ENCODE measurements at regions not wholly inside any gene's neighbourhood (a gene's known extent, or its start where the extent isn't known, plus 50 kb on each side); places are given as distances from the start of the nearest gene placed in this dataset.

DNA sequence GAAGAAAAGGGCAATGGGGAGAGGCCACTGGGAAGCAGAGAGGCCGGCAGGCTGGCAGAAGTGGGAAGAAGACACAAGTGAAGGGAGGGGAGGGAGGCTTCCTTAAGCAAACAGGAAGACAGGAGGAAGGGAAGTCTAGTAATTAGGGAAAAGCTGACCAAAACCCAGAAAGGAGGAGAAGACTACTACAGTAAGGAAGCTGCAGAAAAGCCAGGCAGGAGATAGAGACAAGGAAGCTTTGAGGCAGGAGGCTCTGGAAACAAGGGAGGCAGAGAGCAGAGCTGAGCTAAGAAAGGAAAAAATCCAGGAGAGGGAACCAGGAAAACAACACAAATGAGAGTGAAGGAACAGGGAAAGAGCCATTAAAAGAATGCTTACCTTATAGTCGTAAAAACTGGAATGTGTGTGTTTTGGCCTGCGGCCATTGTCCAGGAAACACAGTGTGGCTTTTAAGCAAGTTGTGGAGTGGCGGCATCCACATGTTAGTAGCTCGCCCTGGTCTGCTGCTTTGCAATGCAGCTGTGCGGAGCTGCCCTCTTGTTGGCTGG, 317.1 kb upstream of the CLINT1 start:
- DNase-seq: no peak

DNA sequence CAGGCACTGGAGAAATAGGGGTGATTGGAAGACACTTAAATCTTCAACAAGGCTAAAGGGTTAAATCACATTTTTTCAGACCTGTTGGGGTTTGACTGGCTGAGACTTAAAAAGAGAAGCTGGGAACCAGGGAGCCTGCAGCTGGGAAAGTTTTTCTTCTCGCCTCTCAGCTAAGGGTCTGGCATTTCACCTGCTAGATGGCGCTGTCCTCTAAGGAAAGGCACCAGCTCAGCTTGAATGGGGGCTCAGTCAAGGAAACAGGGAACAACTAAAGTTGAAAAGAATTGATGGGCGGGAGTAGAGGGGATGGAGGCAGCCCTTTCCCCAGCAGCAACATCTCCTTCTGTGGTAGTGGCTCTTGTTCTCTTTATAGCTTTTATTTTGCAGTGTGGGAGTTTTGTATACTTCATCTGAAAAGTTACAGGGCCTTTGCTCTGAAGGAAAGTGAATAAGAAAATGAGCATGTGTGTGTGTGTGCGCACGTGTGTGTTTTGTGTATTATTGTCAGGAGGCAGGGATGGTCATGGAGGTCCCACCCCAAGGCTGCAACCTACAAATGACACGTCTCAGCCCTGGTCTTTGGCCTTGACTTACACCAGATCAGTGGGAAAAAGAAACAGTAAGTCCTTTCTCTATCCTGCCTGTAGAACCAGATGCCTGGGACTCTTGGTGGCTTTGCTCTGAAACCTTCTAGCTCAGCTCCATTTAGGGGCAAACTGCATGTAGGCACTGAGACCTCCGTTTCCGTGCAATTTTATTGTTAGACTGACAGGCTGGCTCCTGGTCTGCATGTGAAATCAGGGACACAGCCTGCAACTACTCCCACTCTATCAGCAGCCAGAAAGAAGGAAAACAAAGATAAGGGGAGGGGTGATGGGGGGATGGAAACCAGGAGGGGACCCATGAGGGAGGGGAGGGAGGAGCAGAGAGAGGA, 316.2 kb upstream of the CLINT1 start:
- peak; percentile 69 for DNase-seq

DNA sequence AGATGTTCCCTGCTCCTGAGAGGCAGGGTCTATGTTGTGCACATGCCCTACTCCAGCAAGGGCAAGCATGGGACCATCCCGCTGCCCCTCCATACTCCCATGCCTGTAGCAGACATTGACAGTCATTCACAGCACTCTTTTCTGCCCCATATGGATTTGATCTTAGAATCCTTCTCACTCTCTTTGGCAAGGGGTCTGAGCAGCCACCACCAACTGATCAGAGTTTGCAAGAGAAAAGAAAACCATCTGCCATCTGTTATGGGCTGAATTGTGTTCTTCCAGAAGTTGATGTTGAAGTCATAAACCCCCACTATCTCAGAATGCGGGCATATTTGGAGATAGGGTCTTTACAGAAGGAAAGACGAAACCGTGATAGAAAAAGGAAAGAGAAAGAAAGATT, 315.1 kb upstream of the CLINT1 start:
- DNase-seq: no peak

DNA sequence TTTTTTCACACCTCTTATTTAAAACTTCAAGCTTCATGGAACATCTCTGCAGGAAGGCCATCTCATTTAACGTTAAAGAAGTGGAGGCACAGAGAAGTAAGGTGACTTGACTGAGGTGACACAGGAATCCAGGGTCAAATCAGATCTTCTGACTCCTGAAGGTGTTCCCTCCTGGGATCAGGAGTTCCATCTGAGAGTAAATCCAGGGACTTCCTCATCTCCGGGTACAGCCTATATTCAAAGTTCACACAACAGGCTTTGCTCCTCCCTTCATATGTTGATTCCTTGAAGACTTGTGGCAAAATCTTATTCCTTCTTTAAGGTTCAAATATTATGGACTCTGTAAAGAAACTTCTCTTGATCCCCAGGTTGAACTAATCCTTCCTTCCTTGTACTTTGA, 313.1 kb upstream of the CLINT1 start:
- DNase-seq: no peak

DNA sequence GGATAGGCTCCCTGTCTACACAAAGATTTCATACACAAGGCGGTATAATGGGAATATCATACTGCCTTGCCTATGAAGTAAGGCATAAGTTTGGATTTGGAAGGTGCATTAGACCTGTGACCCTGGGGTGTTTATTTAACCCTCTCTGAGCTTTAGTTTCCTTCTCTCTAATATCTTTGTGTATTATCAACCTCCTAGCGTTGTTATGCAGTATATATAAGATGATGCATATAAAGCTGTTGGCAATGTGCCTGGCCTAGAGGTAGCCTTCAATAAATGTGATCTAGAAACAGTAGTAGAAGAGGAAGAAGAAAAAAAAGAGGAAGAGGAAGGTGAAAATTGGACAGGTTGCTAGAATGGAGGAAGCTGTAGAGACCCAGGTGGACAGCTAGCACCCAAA, 311.6 kb upstream of the CLINT1 start:
- no peak for DNase-seq

DNA sequence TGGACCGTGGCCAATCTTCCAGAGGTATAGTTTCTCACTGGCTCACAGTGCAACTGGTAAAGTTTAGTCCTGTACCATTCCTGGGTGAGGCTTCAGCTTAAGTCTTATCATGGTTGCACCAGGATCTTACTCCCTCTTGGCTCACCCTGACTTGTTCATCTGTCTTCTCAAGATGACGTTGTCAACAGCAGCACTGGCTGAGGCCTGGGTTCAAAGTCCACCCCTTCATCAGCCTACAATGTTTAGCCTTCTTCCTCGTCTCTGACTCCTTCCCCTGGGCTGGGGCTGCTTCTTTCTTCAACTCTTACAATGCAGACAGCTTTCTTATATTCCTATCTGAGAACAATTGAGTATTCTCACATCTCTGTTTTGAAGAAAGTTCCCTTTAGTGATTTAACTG, 311.1 kb upstream of the CLINT1 start:
- no peak for DNase-seq

DNA sequence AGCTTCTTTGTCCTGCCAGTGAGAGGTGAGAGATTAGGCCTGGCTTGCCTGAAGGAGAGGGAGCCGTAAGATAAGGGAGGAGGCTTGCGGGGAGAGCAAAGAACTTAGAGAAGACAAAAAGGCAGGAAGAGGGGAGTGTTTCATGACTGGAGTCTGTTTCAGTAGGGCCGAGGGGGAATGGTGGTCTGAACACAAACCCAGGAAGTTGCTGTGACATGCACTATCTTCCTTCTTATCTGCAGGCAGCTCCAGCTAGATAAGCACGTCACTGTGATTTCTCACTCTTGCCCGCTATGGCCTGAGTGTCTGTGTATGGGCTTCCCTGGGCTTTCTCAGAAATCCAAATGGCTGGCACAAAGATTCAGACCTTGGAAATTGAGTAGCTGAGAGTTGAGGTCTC, 307.5 kb upstream of the CLINT1 start:
- no peak for DNase-seq

DNA sequence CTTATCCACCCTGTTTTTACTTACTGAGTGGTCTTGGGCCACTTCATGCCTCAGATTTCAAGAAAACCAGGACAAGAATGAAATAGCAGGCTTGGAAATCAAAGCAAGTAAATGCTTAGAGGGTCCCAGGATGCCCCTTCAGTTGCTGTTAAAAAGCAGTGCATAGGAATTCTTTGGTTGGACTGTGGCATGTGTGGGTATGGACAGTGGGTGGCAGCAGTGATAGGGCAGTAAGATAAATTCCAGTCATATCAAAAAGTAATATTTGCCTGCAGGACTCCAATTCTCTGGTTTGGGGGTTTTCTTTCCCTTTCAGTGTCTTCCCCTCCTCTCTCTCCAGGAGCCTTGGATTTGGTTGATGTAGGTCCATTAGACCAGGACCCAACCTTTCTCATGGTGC, 306.7 kb upstream of the CLINT1 start:
- DNase-seq: no peak

DNA sequence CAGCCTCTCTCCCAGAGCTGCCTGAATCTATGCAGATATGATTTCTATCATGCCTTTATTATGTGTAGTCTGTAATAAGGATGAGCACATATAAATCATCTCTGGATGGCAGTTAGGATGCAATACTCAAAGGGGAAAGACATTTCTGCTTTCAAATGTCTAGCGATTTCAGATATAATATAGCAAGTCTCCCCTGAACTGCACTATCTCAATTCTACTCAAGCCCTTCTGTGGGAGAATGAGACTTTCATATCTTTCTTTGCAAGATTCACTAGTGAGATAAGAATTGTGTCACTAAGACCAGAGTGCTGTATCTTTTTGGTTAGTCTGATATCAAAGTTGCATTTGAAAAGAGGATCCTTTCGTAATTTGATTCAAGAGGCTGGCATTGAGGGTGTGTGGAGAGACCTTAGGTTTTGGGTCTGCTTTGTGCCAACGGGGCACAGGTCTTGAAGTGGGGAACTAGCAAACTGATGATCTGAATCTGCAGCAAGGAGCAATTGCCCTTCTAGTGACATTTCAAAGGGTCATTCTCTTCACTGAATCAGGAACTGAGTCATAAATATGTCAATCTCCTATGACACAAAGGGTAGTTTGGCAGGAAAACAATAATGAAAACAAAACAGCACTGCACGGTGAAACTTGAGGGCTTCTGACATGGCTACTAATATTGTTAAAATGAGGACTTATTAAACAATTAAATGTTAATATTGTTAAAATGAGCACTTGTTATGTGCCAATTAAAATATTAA, 305.5 kb upstream of the CLINT1 start:
- no peak for DNase-seq

DNA sequence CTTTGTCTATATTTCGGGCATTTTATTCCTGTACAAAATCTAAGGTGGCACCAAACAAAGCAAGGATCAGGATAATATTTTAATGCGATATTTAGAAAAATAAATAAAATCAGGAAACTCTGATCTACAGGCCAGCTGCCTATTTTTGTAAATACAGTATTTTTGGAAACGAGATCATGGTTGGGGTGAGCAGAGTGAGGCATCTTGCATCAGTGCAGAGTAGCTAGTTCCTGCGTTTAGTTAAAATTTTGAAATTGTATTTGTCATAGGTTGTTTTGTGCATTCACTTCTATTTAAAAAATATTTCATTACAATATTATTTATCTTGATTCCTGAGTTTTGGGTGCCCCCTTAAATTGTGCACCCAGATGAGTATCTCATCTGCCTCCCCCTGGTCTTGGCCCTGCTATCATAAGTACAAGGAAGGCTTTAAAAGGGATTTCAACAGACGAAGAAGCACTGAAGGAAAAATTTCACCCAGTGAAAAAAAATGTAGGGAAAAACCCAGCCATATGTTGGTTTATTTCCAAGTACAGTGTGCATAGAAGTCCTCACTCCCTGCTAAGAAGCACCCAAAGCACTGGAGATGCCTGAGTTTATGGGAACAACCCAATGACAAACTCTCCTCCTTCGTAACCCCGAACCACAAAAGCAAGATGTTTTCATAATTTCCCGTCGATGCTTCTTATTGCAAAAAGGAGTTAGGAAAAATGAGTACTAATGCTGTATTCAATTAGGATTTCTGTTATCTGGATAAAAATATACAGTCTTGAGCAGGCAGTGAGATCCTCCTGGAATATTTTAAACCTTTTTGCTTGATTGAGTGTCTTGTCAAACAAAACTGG, 304.7 kb upstream of the CLINT1 start:
- no peak for DNase-seq

DNA sequence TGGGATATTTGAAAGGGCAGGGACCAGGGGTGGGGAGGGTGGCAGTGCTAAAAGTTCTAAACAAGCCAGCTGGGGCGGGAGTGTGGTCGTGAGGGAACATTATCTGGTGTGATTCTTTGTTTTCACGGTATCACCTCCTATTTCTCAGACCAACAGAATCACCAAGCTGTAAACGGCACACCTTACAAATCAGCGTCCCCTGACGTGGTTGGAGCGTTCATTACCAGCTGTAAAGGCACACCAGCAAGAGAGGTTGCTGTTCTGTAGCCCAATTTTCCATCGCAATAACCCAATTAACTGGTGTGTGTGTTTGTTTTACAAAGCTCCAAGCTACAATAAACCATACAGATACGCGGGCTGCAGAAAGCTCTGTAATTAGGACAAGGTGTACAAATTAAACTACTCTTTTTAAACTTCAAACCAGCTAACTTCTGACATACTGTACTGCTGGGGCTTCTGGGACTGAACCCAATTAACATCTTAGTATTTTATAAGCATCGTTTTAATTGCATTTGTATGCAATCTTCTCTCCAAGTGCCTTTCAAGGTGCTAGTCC, 303.6 kb upstream of the CLINT1 start:
- DNase-seq: peak; percentile 26

DNA sequence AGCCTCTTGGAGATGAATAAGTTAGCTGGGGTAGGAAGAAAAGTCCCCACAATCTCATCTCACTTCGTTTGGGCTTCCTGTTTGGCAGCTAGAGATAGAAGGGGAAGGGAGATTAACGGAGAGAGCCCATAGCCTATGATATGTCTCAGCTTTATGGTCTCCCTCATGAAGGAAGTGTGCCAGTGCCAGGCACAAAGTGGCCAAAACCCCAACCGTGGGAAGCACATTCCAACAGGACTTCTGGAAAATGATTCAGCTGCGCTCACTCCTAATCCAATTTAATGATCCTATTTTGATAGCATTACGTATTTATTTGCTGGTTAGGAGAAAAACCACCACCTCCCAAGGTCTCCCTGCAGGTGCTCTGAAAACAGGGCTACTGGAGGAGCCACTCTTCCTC, 303.1 kb upstream of the CLINT1 start:
- no peak for DNase-seq

DNA sequence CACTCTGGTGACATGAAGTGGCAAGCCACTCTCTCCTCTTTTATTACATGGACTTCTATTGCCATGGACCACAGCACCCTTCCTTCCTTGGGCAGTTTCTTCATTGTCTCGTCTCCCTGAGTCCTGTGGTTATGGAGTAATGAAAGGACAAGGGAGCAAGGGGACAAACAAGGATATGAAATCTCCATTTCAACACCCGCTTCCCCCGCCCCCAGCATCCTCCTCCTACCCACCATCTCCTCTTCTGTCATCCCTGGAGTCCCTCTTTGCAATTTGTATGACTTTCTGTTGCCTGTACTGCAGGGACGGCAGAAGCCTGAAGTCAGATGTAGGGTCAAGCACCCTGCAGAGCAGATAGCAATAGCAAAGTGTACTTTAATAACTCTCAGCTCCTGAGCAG, 300.7 kb upstream of the CLINT1 start:
- no peak for DNase-seq

DNA sequence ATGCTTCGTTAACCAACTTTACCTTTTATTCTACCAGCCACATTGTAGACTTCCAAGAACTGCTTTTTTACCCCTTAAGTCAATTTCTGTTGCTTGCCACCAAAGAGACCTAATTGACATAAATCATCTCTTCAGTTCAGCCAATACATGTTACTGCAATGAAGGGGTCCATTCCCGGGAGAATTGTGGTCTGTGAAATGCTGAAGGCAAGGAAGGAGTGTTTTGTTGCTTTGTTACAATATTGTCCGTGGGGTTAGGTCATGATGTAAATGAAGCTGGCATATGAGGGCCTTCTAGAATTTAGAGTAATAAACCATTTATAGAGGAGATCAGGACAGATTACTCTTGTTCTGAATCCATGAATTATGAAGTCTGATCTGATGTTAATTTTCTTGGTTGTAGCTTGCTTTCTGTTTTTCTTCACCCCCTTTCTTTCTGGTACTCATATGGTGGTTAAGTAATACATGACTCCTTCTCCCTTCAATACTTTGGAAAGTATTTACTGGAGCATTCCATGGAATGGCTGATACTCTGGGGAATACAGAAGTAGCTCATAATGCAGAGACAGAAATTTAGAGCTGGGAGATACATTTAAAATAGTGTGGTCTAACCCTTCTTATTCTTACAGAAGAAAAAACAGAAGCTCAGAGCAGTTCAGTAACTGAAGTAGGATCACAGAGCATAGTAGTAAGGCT, 297.0 kb upstream of the CLINT1 start:
- no peak for DNase-seq

DNA sequence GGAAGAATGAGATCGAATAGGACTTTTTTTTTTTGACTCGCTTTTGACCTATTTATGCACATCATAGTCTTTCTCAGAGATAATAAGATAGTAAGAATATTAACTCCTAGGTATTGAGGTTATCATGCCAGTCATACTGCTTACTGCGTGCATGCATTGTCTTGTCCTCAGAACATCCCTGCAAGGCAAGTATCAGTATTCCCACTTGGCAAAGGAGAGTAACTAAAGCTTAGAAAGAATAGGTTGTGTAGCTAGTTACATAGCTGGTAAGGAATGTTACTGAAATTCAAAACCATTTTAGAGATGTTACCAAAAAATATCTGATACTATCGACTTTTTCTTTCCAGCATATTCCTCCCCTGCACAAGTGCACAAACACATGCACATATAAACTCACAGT, 296.1 kb upstream of the CLINT1 start:
- DNase-seq: no peak

DNA sequence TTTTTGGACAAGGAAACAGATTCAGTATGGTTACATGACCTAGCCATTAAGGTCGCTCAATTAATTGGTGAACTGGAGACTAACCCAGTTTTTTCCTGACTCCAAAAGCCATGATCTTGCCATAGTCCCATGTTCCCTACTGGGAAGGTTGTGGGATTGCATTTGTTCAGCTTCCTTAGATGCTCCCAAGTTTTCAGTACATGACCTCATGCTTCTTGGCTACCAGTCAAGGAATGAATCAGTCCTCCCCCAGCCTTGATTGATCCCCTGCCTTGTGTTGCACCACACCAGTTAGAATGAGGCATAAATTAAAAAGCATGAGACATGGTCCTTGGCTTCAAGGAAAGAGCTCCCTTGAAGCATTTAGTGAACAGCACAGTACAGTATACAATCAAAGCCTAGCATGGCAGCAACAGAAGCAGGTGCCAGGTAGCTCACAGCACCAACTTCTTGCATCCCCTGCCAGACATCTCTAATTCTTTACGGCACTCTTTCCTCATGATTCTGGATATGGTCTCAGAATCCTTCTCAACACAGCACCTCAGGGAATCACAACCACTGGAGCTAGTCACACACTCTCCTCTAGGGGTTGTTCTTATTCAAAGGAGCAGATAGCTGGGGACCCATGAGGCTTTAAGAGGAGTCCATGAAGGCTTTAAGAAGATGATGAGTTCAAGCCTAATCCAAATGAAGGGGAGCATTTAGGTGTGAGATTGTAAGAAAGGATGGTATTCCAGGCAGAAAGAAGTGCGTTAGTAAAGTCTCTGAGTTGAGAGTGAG, 295.5 kb upstream of the CLINT1 start:
- DNase-seq: no peak

DNA sequence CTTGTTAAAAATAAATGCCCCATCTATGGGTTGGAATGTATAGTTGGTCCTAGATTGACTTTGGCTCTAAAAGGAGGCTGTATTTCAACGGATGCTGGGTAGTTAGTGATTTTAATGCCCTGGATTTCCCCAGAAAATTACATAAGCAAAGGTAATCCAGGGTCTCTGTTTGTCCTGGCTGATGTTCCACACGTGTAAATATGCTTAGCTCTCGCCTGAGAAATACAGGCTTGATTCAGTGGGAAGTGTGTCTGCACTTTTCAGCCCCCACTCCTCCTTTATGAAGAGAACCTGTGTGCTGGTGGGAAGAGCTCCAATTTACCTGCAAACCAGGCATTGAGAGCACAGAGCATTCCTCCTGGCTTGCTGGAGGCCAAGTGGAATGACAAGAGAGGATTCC, 294.6 kb upstream of the CLINT1 start:
- DNase-seq: no peak

DNA sequence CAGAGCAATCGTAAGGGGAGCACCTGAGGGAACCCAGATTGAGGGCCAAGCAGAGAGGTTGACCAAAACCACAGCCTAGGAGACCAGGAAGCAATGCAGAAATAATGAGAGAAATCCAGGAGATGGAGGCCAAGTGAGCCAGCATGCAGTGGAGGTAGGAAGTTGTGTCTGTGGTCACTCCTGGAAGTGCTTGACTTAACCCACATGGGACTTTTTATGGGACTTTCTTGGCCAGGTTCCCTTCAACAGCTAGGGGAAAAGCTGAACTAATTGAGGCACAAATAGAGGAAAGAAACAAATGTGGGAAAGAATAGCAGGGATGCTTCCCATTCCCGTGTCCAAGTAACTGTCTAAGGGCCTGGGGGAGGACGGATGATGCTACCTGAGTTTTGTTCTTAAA, 293.2 kb upstream of the CLINT1 start:
- no peak for DNase-seq

DNA sequence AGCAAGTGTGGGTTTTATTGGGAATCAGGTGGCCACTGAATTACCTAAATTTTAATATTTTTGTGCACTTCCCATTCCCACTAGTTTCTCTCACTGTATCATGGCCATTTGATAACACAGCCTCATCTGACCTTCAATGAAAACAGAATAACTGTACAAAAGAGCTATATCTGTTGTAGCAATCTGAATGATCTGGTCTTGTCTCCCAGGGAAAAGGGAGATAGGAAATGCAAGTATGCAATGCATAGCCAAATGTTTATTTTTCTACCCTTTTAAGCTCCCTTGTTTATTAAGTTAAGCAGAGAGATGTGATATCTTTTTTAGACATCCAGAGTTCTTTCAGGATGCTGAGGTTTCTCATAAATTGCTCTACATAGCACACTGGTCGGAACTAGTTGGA, 288.3 kb upstream of the CLINT1 start:
- DNase-seq: no peak

DNA sequence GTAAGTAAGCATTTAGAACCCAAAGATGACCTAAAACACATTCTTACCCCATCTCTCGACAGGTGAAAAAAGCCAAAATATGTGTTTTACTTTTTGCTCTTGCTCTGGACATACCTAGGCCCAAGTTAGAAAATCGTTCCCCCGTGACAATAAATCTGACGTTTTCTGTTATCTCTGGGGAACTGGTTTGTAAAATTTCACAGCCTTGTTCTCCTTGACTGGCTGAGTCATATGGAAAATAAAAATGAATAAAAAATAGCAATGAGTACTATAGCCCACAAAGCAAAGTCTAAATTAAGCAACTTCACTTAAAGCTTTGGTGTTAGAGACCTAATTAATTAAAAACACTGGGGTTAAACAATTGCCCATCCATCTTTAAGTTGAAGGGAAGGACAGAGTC, 286.9 kb upstream of the CLINT1 start:
- no peak for DNase-seq

DNA sequence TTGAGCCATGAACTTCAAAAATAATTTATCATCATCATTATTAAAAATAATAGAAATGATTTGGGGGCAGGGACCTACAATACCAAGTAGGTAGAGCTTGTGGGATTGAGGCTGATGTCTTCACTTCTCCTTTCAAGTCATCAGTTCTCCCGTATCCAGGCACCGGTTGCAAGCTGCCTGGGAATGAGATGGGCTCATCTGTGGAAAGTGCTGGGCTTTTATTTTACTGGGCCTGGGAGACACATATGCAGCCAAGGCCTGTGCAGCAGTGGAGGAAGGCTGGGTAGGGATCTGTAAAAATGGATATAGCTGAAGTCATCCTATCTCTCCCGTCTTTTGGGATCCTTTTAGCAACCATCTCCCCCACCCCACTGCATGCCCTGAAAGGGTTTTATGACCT, 284.1 kb upstream of the CLINT1 start:
- DNase-seq: no peak
